Stomach (tissue), 4 donors: ENCODE measurements at regions not wholly inside any gene's neighbourhood (a gene's known extent, or its start where the extent isn't known, plus 50 kb on each side); places are given as distances from the start of the nearest gene placed in this dataset.

ENCODE experiments used
- CTCF ChIP-seq, 7 experiments: fragments of 450-650 bp in 4 of 7; fragments of 200-600 bp in 3 of 7; sonication (generic) in 3 of 7; IDR thresholded peaks; one replicate each; pipeline ENCODE4 v1.5.1; 2016 to 2019; ENCODE audit warnings: antibody characterized with exemption in 7 of 7, control low read depth in 2 of 7, mild to moderate bottlenecking in 1 of 7
- EP300 ChIP-seq: sonication (generic); formaldehyde crosslinking; IDR thresholded peaks from one replicate; pipeline ENCODE4 v1.6.1; 2017; ENCODE audit warnings: antibody characterized with exemption

GRCh38 chr3:72237679-72238009 lies 452.7 kb upstream of the PROK2 start:
- TF ChIP-seq CTCF (IDR thresholded peaks at IDR 0.05) = no peak
- no peak for TF ChIP-seq EP300
